SK-N-SH (cell line): ENCODE measurements at regions not wholly inside any gene's neighbourhood (a gene's known extent, or its start where the extent isn't known, plus 50 kb on each side); places are given as distances from the start of the nearest gene placed in this dataset.

Source experiments
- CTCF ChIA-PET: fragments of 300-600, 350-600 bp; formaldehyde crosslinking; extraction: SDS; loops from one replicate; lab custom pipeline; 2021; lab: Yijun Ruan, JAX
- POLR2A ChIA-PET: fragments of 350-600 bp; sonication (Branson Sonifier 250); formaldehyde crosslinking; extraction: SDS; loops from one replicate; lab custom pipeline; 2020; ENCODE audit warnings: antibody characterized with exemption, inconsistent platforms; lab: Yijun Ruan, JAX
- DNase-seq: peaks from one replicate; pipeline ENCODE4 v3.0.0; 2012
- H2AFZ ChIP-seq: fragments of 200-600 bp; sonication (generic); 2 replicates; pipeline ENCODE4 v1.8.1; 2016; ENCODE audit warnings: antibody characterized with exemption, mild to moderate bottlenecking, low read depth
- H3F3A ChIP-seq: fragments of 200-600 bp; sonication (generic); replicated peaks from 2 replicates; pipeline ENCODE3; 2016; ENCODE audit warnings: antibody characterized with exemption, mild to moderate bottlenecking; ENCODE audit not compliant: insufficient read depth
- H3K27ac ChIP-seq, 2 experiments: fragments of 200-500 bp in 1 of 2; fragments of 200-600 bp in 1 of 2; sonication (Bioruptor generic) in 1 of 2; sonication (generic), shearing (Covaris generic) in 1 of 2; 2 replicates each; pipeline versions ENCODE4 v1.5.1 to v1.6.1; 2014 to 2016; ENCODE audit warnings: low read depth in 2 of 2, inconsistent platforms in 1 of 2, low read length in 1 of 2, mild to moderate bottlenecking in 1 of 2, mixed read lengths in 1 of 2
- H3K27me3 ChIP-seq: fragments of 200-600 bp; sonication (generic), shearing (Covaris generic); 2 replicates; pipeline ENCODE4 v1.6.1; 2016; ENCODE audit warnings: mixed run types; ENCODE audit not compliant: insufficient read depth
- H3K36me3 ChIP-seq, 2 experiments: fragments of 200-500 bp in 1 of 2; fragments of 200-600 bp in 1 of 2; sonication (Bioruptor generic) in 1 of 2; sonication (generic) in 1 of 2; replicated peaks in 1 of 2; 2 replicates each; pipeline versions ENCODE3 to v1.5.1; 2014 to 2016; ENCODE audit warnings: low read length in 1 of 2, mild to moderate bottlenecking in 1 of 2; ENCODE audit not compliant: insufficient read depth in 2 of 2, control insufficient read depth in 1 of 2
- H3K4me1 ChIP-seq, 2 experiments: fragments of 200-500 bp in 1 of 2; fragments of 200-600 bp in 1 of 2; sonication (Bioruptor generic) in 1 of 2; sonication (generic), shearing (Covaris generic) in 1 of 2; 2 replicates each; pipeline versions ENCODE4 v1.5.1 to v1.6.1; 2014 to 2016; ENCODE audit warnings: low read depth in 1 of 2, low read length in 1 of 2, mixed run types in 1 of 2; ENCODE audit not compliant: insufficient read depth in 2 of 2, control insufficient read depth in 1 of 2
- H3K4me2 ChIP-seq: fragments of 200-600 bp; sonication (generic), shearing (Covaris generic); 2 replicates; pipeline ENCODE4 v1.6.1; 2017; ENCODE audit warnings: mixed run types
- H3K4me3 ChIP-seq, 2 experiments: fragments of 200-500 bp in 1 of 2; fragments of 200-600 bp in 1 of 2; sonication (Bioruptor generic) in 1 of 2; sonication (generic), shearing (Covaris generic) in 1 of 2; 2 replicates each; pipeline versions ENCODE4 v1.5.1 to v1.8.1; 2014 to 2016; ENCODE audit warnings: low read depth in 2 of 2, inconsistent platforms in 1 of 2, low read length in 1 of 2, mild to moderate bottlenecking in 1 of 2, mixed read lengths in 1 of 2, moderate library complexity in 1 of 2
- H3K79me2 ChIP-seq: fragments of 200-600 bp; sonication (generic); 2 replicates; pipeline ENCODE4 v1.8.1; 2017; ENCODE audit warnings: mild to moderate bottlenecking; ENCODE audit not compliant: insufficient read depth
- H3K9ac ChIP-seq: fragments of 200-600 bp; sonication (generic); 2 replicates; pipeline ENCODE4 v1.6.1; 2017; ENCODE audit warnings: mixed run types
- H3K9me2 ChIP-seq: fragments of 200-600 bp; sonication (generic); 2 replicates; pipeline ENCODE4 v1.6.1; 2017; ENCODE audit warnings: mixed run types
- H3K9me3 ChIP-seq: fragments of 200-600 bp; sonication (generic); 2 replicates; pipeline ENCODE4 v1.6.1; 2017; ENCODE audit warnings: mixed run types, mild to moderate bottlenecking, moderate library complexity
- H4K20me1 ChIP-seq: fragments of 200-600 bp; sonication (generic); 2 replicates; pipeline ENCODE4 v1.6.1; 2017; ENCODE audit warnings: mild to moderate bottlenecking, mixed run types; ENCODE audit not compliant: insufficient read depth
- CHD2 ChIP-seq: fragments of 150-350 bp; IDR thresholded peaks from 2 replicates; pipeline ENCODE4 v1.6.1; 2018; ENCODE audit warnings: low read length; ENCODE audit not compliant: partially characterized antibody
- ELF1 ChIP-seq: IDR thresholded peaks from 2 replicates; pipeline ENCODE4 v1.4.0; 2012
- EZH2phosphoT487 ChIP-seq: fragments of 200-600 bp; sonication (generic); IDR thresholded peaks from 2 replicates; pipeline ENCODE4 v1.6.1; 2017; ENCODE audit warnings: low read depth, mixed run types, mild to moderate bottlenecking, antibody characterized with exemption, moderate library complexity, borderline replicate concordance
- FOSL2 ChIP-seq: IDR thresholded peaks from 2 replicates; pipeline ENCODE4 v1.4.0; 2012; ENCODE audit warnings: low read depth, mild to moderate bottlenecking, moderate library complexity, borderline replicate concordance
- JUND ChIP-seq: IDR thresholded peaks from 2 replicates; pipeline ENCODE4 v1.4.0; 2012
- MXI1 ChIP-seq: IDR thresholded peaks from 2 replicates; pipeline ENCODE4 v1.6.1; 2012; ENCODE audit warnings: mild to moderate bottlenecking, low read depth, low read length, improper control_type of control experiment
- RAD21 ChIP-seq: IDR thresholded peaks from 2 replicates; pipeline ENCODE4 v1.6.1; 2012; ENCODE audit warnings: mild to moderate bottlenecking, low read length
- SIN3A ChIP-seq: IDR thresholded peaks from 2 replicates; pipeline ENCODE4 v1.6.1; 2012; ENCODE audit warnings: low read depth, mild to moderate bottlenecking, low read length, moderate library complexity, borderline replicate concordance
- TAF1 ChIP-seq: IDR thresholded peaks from 2 replicates; pipeline ENCODE4 v1.6.1; 2012; ENCODE audit warnings: low read depth, mild to moderate bottlenecking, low read length, moderate library complexity, borderline replicate concordance
- YY1 ChIP-seq: IDR thresholded peaks from 2 replicates; pipeline ENCODE4 v1.4.0; 2012; ENCODE audit warnings: low read depth, mild to moderate bottlenecking
- WGBS: methylation state at CpG from one replicate; pipeline ENCODE4 v1.1.6; 2017; ENCODE audit warnings: low lambda C conversion rate; 5-methylcytosine and 5-hydroxymethylcytosine counted together
- TF ChIP-seq, protein P1 (sequence below): fragments of 200-600 bp; sonication (generic); IDR thresholded peaks from 2 replicates; pipeline ENCODE4 v1.6.1; 2017; ENCODE audit warnings: antibody characterized with exemption, mild to moderate bottlenecking, moderate library complexity
- TF ChIP-seq, protein P2 (sequence below): fragments of 150-350 bp; IDR thresholded peaks from 2 replicates; pipeline ENCODE4 v1.6.1; 2017; ENCODE audit warnings: antibody characterized with exemption, low read length, low read depth, borderline replicate concordance

DNA sequence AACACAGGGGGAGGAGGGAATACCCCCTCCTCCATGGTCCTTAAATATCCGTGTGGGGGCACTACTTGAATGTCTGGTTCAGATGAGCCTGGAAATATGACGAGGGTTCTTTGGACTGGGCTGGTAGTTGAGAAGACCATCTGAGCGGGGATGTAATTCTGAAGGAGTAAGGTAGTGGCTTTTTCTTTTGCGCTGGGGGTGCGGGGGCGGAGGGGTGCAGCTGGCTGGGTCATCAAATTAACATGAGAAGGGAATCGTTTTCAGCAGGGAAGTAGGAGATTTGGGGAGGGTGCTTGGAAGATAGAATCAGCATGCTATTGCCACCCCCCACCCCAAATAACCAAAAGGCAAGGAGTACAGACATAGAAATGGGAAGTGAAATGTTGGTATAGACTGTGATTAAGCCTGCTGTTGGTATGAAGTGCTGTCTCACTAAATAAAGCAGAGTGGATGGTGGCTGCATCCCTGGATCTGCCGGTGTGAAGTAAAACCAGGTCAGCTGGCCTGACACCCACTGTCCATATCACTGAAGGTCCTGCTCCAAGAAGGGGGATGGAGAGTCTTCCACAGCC, 121.9 kb upstream of the HSD17B12 start:
- no peaks in the 10 kb centered on the region for H3K9me2 ChIP-seq
- no peak overlapping the region for H3K4me3 ChIP-seq
- H3K9ac ChIP-seq, result no peak overlapping the region
- TF ChIP-seq SIN3A (no peak), TAF1 (no peak), JUND (no peak), EZH2phosphoT487 (no peak), FOSL2 (no peak), CHD2 (no peak)
- TF ChIP-seq, protein P1, sequence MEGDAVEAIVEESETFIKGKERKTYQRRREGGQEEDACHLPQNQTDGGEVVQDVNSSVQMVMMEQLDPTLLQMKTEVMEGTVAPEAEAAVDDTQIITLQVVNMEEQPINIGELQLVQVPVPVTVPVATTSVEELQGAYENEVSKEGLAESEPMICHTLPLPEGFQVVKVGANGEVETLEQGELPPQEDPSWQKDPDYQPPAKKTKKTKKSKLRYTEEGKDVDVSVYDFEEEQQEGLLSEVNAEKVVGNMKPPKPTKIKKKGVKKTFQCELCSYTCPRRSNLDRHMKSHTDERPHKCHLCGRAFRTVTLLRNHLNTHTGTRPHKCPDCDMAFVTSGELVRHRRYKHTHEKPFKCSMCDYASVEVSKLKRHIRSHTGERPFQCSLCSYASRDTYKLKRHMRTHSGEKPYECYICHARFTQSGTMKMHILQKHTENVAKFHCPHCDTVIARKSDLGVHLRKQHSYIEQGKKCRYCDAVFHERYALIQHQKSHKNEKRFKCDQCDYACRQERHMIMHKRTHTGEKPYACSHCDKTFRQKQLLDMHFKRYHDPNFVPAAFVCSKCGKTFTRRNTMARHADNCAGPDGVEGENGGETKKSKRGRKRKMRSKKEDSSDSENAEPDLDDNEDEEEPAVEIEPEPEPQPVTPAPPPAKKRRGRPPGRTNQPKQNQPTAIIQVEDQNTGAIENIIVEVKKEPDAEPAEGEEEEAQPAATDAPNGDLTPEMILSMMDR, result no peak
- H3K4me2 ChIP-seq, result no peak overlapping the region
- 53% methylated on average over 8 of the region's 8 CpGs for WGBS
- no peaks in the 10 kb centered on the region for H3K36me3 ChIP-seq
- DNase-seq, result no peak
- H3K4me1 ChIP-seq, result no peaks in the 10 kb centered on the region; a peak in 2 of 4 replicates
- H3K9me3 ChIP-seq, result no peaks in the 10 kb centered on the region
- no peaks in the 10 kb centered on the region for H3K79me2 ChIP-seq
- CTCF ChIA-PET, result interaction anchor here (0.6 to 4.5 kb wide), 7 partner anchors 9 to 243 kb away, joined by 3 to 57 read pairs (median 3); no protein-coding TSS in a partner anchor
- POLR2A ChIA-PET, result no interaction called here
- H4K20me1 ChIP-seq, result no peaks in the 10 kb centered on the region
- no peak overlapping the region for H2AFZ ChIP-seq
- H3K27ac ChIP-seq, result no peak overlapping the region
- peaks cover 18% of the 10 kb centered on the region; the same call in 1 of the 2 replicates for H3K27me3 ChIP-seq
- no peaks in the 10 kb centered on the region for H3F3A ChIP-seq

GRCh38 chr11:43561832-43562231, 118.7 kb upstream of the HSD17B12 start:
- H2AFZ ChIP-seq, result no peak overlapping the region
- no peaks in the 10 kb centered on the region; a peak in 2 of 4 replicates for H3K4me1 ChIP-seq
- H4K20me1 ChIP-seq, result no peaks in the 10 kb centered on the region
- WGBS, result 41% methylated on average over 3 of the region's 3 CpGs
- DNase-seq, result no peak
- H3K27me3 ChIP-seq, result peaks cover 3% of the 10 kb centered on the region; the same call in 1 of the 2 replicates
- H3K4me3 ChIP-seq, result no peak overlapping the region
- no peaks in the 10 kb centered on the region for H3K9me3 ChIP-seq
- no peaks in the 10 kb centered on the region for H3K9me2 ChIP-seq
- POLR2A ChIA-PET, result no interaction called here
- CTCF ChIA-PET, result interaction anchor here (0.9 to 2.6 kb wide), 5 partner anchors 11 to 290 kb away, joined by 3 to 9 read pairs (median 6); no protein-coding TSS in a partner anchor
- no peaks in the 10 kb centered on the region for H3F3A ChIP-seq
- H3K79me2 ChIP-seq, result no peaks in the 10 kb centered on the region
- H3K36me3 ChIP-seq, result no peaks in the 10 kb centered on the region
- no peak for TF ChIP-seq RAD21
- TF ChIP-seq ELF1, result no peak
- TF ChIP-seq YY1, result no peak
- TF ChIP-seq, protein P2, sequence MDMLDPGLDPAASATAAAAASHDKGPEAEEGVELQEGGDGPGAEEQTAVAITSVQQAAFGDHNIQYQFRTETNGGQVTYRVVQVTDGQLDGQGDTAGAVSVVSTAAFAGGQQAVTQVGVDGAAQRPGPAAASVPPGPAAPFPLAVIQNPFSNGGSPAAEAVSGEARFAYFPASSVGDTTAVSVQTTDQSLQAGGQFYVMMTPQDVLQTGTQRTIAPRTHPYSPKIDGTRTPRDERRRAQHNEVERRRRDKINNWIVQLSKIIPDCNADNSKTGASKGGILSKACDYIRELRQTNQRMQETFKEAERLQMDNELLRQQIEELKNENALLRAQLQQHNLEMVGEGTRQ, result no peak
- TF ChIP-seq MXI1, result no peak
- H3K4me2 ChIP-seq, result no peak overlapping the region
- no peak overlapping the region for H3K9ac ChIP-seq
- H3K27ac ChIP-seq, result no peak overlapping the region
